DOHH2 (cell line): ENCODE measurements at regions not wholly inside any gene's neighbourhood (a gene's known extent, or its start where the extent isn't known, plus 50 kb on each side); places are given as distances from the start of the nearest gene placed in this dataset.

Source experiments
- H3F3A ChIP-seq: fragments of 200-600 bp; sonication (generic), shearing (Covaris generic); 2 replicates; pipeline ENCODE4 v1.6.0; 2016; ENCODE audit warnings: antibody characterized with exemption, mild to moderate bottlenecking; ENCODE audit not compliant: control insufficient read depth, insufficient read depth
- H3K27ac ChIP-seq: fragments of 200-600 bp; sonication (generic); 2 replicates; pipeline ENCODE4 v1.5.1; 2014; ENCODE audit warnings: low read depth, mild to moderate bottlenecking, low read length, moderate library complexity
- H3K27me3 ChIP-seq: fragments of 200-600 bp; sonication (generic); 2 replicates; pipeline ENCODE4 v1.6.1; 2014; ENCODE audit warnings: mild to moderate bottlenecking, low read length, mixed read lengths; ENCODE audit not compliant: control insufficient read depth
- H3K36me3 ChIP-seq: fragments of 200-600 bp; sonication (generic); 2 replicates; pipeline ENCODE4 v1.6.1; 2014; ENCODE audit warnings: mild to moderate bottlenecking, low read length, moderate library complexity, mixed read lengths; ENCODE audit not compliant: control insufficient read depth
- H3K4me1 ChIP-seq: fragments of 200-600 bp; sonication (generic); 2 replicates; pipeline ENCODE4 v1.6.1; 2014; ENCODE audit warnings: mild to moderate bottlenecking, low read length, mixed read lengths; ENCODE audit not compliant: control insufficient read depth
- H3K4me2 ChIP-seq: fragments of 200-600 bp; sonication (generic); 2 replicates; pipeline ENCODE4 v1.6.0; 2014; ENCODE audit warnings: mild to moderate bottlenecking, low read length, moderate library complexity
- H3K4me3 ChIP-seq: fragments of 200-600 bp; sonication (generic); 2 replicates; pipeline ENCODE4 v1.5.1; 2014; ENCODE audit warnings: mild to moderate bottlenecking, low read length, mixed read lengths
- H3K79me2 ChIP-seq: fragments of 200-600 bp; sonication (generic); 2 replicates; pipeline ENCODE4 v1.6.1; 2014; ENCODE audit warnings: mild to moderate bottlenecking, low read length, mixed read lengths; ENCODE audit not compliant: control insufficient read depth
- H3K9me2 ChIP-seq: fragments of 200-600 bp; sonication (generic); replicated peaks from 2 replicates; pipeline ENCODE4 v1.6.1; 2014; ENCODE audit warnings: mild to moderate bottlenecking, low read length, mixed read lengths; ENCODE audit not compliant: control insufficient read depth
- H3K9me3 ChIP-seq: fragments of 200-600 bp; sonication (generic); 2 replicates; pipeline ENCODE4 v1.6.1; 2014; ENCODE audit warnings: antibody characterized with exemption, low read length, mixed read lengths; ENCODE audit not compliant: control insufficient read depth, insufficient read depth
- H4K20me1 ChIP-seq: fragments of 200-600 bp; sonication (generic); 2 replicates; pipeline ENCODE4 v1.6.0; 2014; ENCODE audit warnings: low read depth, mild to moderate bottlenecking, antibody characterized with exemption, low read length, moderate library complexity; ENCODE audit not compliant: control insufficient read depth, insufficient read depth
- EZH2phosphoT487 ChIP-seq: fragments of 200-600 bp; sonication (generic); IDR thresholded peaks from 2 replicates; pipeline ENCODE4 v1.6.1; 2017; ENCODE audit warnings: borderline replicate concordance, mild to moderate bottlenecking, antibody characterized with exemption, low read length, moderate library complexity, mixed read lengths
- TF ChIP-seq, protein P1 (sequence below): fragments of 200-600 bp; sonication (generic); IDR thresholded peaks from one replicate; pipeline ENCODE4 v1.5.1; 2014; ENCODE audit warnings: antibody characterized with exemption, mild to moderate bottlenecking, low read depth, low read length; ENCODE audit not compliant: poor library complexity, severe bottlenecking

DNA sequence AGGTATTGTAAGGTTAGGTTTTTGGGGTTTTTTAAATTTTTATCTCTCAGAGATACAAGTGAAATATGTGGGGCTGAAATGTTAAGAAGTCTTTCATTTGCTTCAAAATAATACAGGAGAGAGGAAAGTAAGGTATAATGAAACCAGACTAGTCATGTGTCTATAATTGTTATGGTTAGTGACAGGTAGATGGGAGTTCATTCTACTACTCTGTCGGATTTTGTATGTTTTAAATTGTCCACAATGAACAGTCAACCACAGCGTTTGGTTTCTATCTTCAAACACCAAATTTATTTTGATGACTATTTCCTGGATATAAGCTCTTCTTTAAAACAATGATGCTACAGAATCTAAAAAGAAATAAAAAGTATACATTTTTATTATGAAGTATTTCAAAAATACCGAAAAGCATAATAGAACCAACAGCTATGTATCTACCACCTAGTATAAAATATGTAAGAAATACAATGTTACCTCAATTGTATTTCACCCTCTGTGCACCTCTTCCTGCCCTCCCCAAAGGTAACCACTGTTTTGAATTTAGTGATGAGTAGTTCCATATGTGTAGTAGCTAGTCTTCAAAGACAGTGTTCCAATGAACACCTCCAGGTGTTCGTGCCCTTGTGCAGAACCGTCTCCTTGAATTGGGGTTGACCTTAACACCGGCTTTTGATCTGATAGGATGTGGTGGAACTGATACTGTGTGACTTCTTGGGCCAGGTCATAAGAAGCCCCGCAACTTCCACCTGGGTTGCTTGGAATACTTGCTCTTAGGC lies 74.8 kb upstream of the CDK1 start:
- H3K4me2 ChIP-seq, result no peak overlapping the region

DNA sequence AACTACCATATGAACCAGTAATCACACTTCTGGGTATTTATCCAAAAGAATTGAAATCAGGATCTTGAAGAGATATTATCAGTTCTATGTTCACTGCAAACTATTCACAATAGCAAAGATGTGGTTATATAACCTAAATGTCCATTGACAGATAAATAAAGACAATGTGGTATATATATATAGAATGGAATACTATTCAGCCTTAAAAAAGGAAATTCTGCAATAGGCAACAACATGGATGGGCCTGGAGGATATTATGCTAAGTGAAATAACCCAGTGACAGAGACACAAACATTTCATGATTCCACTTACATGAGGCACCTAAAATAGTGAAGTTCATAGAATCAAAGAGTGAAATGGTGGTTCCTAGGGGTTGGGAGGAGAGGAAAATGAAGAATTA lies 90.6 kb upstream of the CDK1 start:
- TF ChIP-seq EZH2phosphoT487, result no peak
- TF ChIP-seq, protein P1, sequence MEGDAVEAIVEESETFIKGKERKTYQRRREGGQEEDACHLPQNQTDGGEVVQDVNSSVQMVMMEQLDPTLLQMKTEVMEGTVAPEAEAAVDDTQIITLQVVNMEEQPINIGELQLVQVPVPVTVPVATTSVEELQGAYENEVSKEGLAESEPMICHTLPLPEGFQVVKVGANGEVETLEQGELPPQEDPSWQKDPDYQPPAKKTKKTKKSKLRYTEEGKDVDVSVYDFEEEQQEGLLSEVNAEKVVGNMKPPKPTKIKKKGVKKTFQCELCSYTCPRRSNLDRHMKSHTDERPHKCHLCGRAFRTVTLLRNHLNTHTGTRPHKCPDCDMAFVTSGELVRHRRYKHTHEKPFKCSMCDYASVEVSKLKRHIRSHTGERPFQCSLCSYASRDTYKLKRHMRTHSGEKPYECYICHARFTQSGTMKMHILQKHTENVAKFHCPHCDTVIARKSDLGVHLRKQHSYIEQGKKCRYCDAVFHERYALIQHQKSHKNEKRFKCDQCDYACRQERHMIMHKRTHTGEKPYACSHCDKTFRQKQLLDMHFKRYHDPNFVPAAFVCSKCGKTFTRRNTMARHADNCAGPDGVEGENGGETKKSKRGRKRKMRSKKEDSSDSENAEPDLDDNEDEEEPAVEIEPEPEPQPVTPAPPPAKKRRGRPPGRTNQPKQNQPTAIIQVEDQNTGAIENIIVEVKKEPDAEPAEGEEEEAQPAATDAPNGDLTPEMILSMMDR, result no peak
- Histone ChIP-seq H3K4me2 (no peak overlapping the region), H3K36me3 (no peaks in the 10 kb centered on the region), H3K4me3 (no peak overlapping the region), H3K27ac (no peak overlapping the region), H3K9me3 (no peaks in the 10 kb centered on the region), H3K27me3 (no peaks in the 10 kb centered on the region), H3F3A (no peaks in the 10 kb centered on the region), H3K4me1 (no peaks in the 10 kb centered on the region), H4K20me1 (no peaks in the 10 kb centered on the region), H3K79me2 (no peaks in the 10 kb centered on the region), H3K9me2 (no peaks in the 10 kb centered on the region)

More for the DNA sequence above, 74.8 kb upstream of the CDK1 start:
- H3K79me2 ChIP-seq, result no peaks in the 10 kb centered on the region
- TF ChIP-seq, protein P1, result no peak
- no peak for TF ChIP-seq EZH2phosphoT487
- no peak overlapping the region for H3K4me3 ChIP-seq
- no peaks in the 10 kb centered on the region for H3K36me3 ChIP-seq
- no peaks in the 10 kb centered on the region for H4K20me1 ChIP-seq
- H3K9me2 ChIP-seq, result no peaks in the 10 kb centered on the region
- H3K4me1 ChIP-seq, result no peaks in the 10 kb centered on the region
- no peak overlapping the region for H3K27ac ChIP-seq
- no peaks in the 10 kb centered on the region for H3K9me3 ChIP-seq
- 0 out of 2 replicates have a peak, but pooled peaks cover 3% of the 10 kb centered on the region for H3K27me3 ChIP-seq
- H3F3A ChIP-seq, result no peaks in the 10 kb centered on the region

DNA sequence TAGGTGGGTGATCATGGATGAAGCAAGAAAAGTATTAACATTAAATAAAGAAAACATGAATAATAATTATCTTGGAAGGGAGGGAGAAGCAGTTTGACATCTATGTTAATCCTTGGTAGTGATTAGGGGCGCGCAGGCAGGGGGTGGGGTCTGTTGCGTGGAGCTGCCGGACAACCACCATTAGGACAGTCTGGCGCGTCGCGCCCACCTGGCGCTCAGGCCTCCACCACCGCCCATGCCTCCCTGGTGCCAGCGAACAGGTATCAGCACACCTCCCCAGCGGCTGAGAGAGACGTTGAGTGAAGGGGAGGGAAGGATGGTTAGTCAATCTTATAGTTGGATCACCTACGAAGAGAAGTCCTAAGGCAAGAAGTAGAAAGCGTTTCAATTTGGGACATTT lies 94.2 kb upstream of the CDK1 start:
- Histone ChIP-seq H3K36me3 (no peaks in the 10 kb centered on the region), H3K4me3 (no peak overlapping the region), H3K4me1 (no peaks in the 10 kb centered on the region), H3K79me2 (no peaks in the 10 kb centered on the region), H3K9me3 (no peaks in the 10 kb centered on the region), H3K27me3 (no peaks in the 10 kb centered on the region), H3K27ac (no peak overlapping the region), H4K20me1 (no peaks in the 10 kb centered on the region), H3F3A (no peaks in the 10 kb centered on the region), H3K4me2 (no peak overlapping the region), H3K9me2 (no peaks in the 10 kb centered on the region)
- TF ChIP-seq EZH2phosphoT487, result no peak

DNA sequence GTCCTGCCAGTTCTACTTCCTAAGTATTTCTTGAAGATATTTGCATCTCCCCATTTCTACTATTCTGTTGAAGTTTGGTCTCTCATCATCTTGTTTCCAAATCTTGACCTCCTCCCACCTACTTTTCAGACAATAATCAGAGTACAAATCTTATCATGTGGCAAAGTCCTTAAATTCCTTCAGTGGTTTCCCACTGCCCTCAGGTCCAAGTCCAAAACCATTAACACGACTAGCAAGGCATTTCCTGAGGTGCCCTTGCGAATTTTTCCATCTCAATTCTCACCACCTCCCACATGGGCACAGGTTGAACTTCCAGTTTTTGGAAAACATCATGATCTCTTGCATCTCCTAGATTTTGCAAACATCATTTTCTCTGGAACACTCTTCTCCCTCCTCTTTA lies 97.2 kb upstream of the CDK1 start:
- Histone ChIP-seq H3K4me3 (no peak overlapping the region), H3K4me1 (no peaks in the 10 kb centered on the region), H3K27ac (no peak overlapping the region), H3F3A (no peaks in the 10 kb centered on the region), H3K4me2 (no peak overlapping the region), H3K79me2 (no peaks in the 10 kb centered on the region), H3K9me3 (no peaks in the 10 kb centered on the region), H4K20me1 (no peaks in the 10 kb centered on the region), H3K9me2 (no peaks in the 10 kb centered on the region), H3K36me3 (no peaks in the 10 kb centered on the region), H3K27me3 (0 out of 2 replicates have a peak, but pooled peaks cover 2% of the 10 kb centered on the region)
- TF ChIP-seq EZH2phosphoT487, result no peak
- TF ChIP-seq, protein P1, result no peak
